Naive thymus-derived CD4-positive, alpha-beta T cell (primary cell): ENCODE measurements at regions not wholly inside any gene's neighbourhood (a gene's known extent, or its start where the extent isn't known, plus 50 kb on each side); places are given as distances from the start of the nearest gene placed in this dataset.
"Not testable (repeated sequence)": the region's sequence is repeated elsewhere in the genome, so short reads cannot be mapped to it uniquely, and the experiment has no call there.

ENCODE experiments used
- ATAC-seq: fragments of 150-1000 bp; cut with Tn5 transposase; 2 replicates; pipeline ENCODE4 v1.10.0; 2021; ENCODE audit warnings: mild to moderate bottlenecking, moderate library complexity
- CTCF ChIA-PET: fragments of 350-600 bp; sonication (Branson Sonifier 250); formaldehyde crosslinking; loops from one replicate; lab custom pipeline; 2021; ENCODE audit warnings: antibody characterized with exemption; lab: Charles Lee
- POLR2A ChIA-PET: fragments of 350-600 bp; sonication (Branson Sonifier 250); formaldehyde crosslinking; loops from one replicate; lab custom pipeline; 2021; ENCODE audit warnings: antibody characterized with exemption, inconsistent platforms; lab: Charles Lee
- DNase-seq, 9 donors: peaks; one replicate each; pipeline versions ENCODE4 v3.0.0 to v3.0.0-alpha.2; 2020 to 2022; ENCODE audit warnings: mixed read lengths in 1 of 9
- H3K27ac ChIP-seq: one replicate; pipeline ENCODE4 v1.7.0; 2013; ENCODE audit warnings: mild to moderate bottlenecking, low read depth, low read length, moderate library complexity
- H3K27me3 ChIP-seq, 2 donors: one replicate each; pipeline ENCODE4 v1.7.0; 2013; ENCODE audit warnings: low read length in 2 of 2, mild to moderate bottlenecking in 2 of 2, moderate library complexity in 2 of 2; ENCODE audit not compliant: control insufficient read depth in 2 of 2, insufficient read depth in 2 of 2
- H3K36me3 ChIP-seq, 3 experiments: 1 replicate in 2 of 3; 2 replicates in 1 of 3; pipeline ENCODE4 v1.7.0; 2013; ENCODE audit warnings: low read length in 3 of 3, mild to moderate bottlenecking in 3 of 3, moderate library complexity in 1 of 3; ENCODE audit not compliant: insufficient read depth in 3 of 3, control insufficient read depth in 2 of 3
- H3K4me1 ChIP-seq, 2 donors: one replicate each; pipeline ENCODE4 v1.7.0; 2013; ENCODE audit warnings: low read length in 2 of 2, mild to moderate bottlenecking in 2 of 2, moderate library complexity in 1 of 2; ENCODE audit not compliant: control insufficient read depth in 2 of 2, insufficient read depth in 2 of 2
- H3K4me3 ChIP-seq: 2 replicates; pipeline ENCODE4 v1.7.0; 2013; ENCODE audit warnings: mild to moderate bottlenecking, low read length
- H3K9me3 ChIP-seq, 3 experiments: 1 replicate in 2 of 3; 2 replicates in 1 of 3; pipeline ENCODE4 v1.7.0; 2013; ENCODE audit warnings: low read length in 3 of 3; ENCODE audit not compliant: control insufficient read depth in 2 of 3
- H3K27ac Mint-ChIP-seq, 9 donors: one replicate each; pipeline ENCODE4 v1.8.0; 2020 to 2022; ENCODE audit warnings: mixed read lengths in 9 of 9, mild to moderate bottlenecking in 8 of 9, moderate library complexity in 5 of 9, inconsistent platforms in 2 of 9
- H3K27me3 Mint-ChIP-seq, 5 donors: one replicate each; pipeline ENCODE4 v1.8.0; 2021 to 2022; ENCODE audit warnings: mixed read lengths in 5 of 5, mild to moderate bottlenecking in 1 of 5
- H3K36me3 Mint-ChIP-seq, 5 donors: one replicate each; pipeline ENCODE4 v1.8.0; 2020 to 2022; ENCODE audit warnings: mixed read lengths in 5 of 5, mild to moderate bottlenecking in 3 of 5, inconsistent platforms in 1 of 5
- H3K4me1 Mint-ChIP-seq, 7 donors: one replicate each; pipeline ENCODE4 v1.8.0; 2020 to 2022; ENCODE audit warnings: mixed read lengths in 7 of 7, mild to moderate bottlenecking in 3 of 7, inconsistent platforms in 1 of 7
- H3K4me3 Mint-ChIP-seq, 10 donors: one replicate each; pipeline ENCODE4 v1.8.0; 2020 to 2022; ENCODE audit warnings: mild to moderate bottlenecking in 10 of 10, mixed read lengths in 10 of 10, moderate library complexity in 6 of 10, inconsistent platforms in 2 of 10
- H3K9me3 Mint-ChIP-seq, 11 donors: one replicate each; pipeline ENCODE4 v1.8.0; 2020 to 2022; ENCODE audit warnings: mixed read lengths in 11 of 11, mild to moderate bottlenecking in 4 of 11, inconsistent platforms in 1 of 11, moderate library complexity in 1 of 11
- intact Hi-C, 2 donors: fragments of 100-400 bp; cut with micrococcal nuclease; formaldehyde crosslinking; loops; one replicate each; pipeline ENCODE4 v1.15.1; 2023

DNA sequence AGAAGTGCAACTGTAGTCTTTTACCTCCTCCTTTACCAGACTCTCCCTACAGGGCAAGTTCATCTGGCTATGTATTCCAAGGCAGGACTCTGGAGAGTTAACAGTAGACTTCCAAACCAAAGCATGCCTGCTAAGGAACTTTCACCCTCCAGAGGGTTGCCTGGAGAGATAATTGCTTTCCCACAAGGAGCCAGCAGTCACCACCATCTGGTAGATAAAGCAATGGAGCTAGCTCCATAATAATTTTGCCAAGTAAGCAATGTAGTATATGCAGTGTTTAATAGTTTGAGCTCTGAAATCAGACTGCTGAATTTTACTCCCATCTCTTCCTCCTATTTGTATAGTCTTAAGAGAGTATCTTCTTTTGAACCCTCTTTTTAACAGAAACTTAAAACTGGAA is 566.8 kb upstream of the PTGER4 start:
- ChIA-PET POLR2A (no interaction called here), CTCF (no interaction called here)
- ATAC-seq, result no peak
- no peak for DNase-seq
- no peak overlapping the region for H3K27ac ChIP-seq
- H3K36me3 ChIP-seq, result no peaks in the 10 kb centered on the region
- peaks cover 0 to 5% (median 0%) of the 10 kb centered on the region in 5 donors for H3K36me3 Mint-ChIP-seq
- peaks cover 0 to 4% (median 0%) of the 10 kb centered on the region in 11 donors for H3K9me3 Mint-ChIP-seq
- H3K9me3 ChIP-seq, result no peaks in the 10 kb centered on the region
- H3K4me1 Mint-ChIP-seq, result no peaks in the 10 kb centered on the region
- no peak overlapping the region for H3K4me3 ChIP-seq
- no peaks in the 10 kb centered on the region for H3K27me3 ChIP-seq
- peaks cover 0 to 9% (median 0%) of the 10 kb centered on the region in 5 donors for H3K27me3 Mint-ChIP-seq
- H3K4me3 Mint-ChIP-seq, result no peak overlapping the region
- no peak overlapping the region for H3K27ac Mint-ChIP-seq
- H3K4me1 ChIP-seq, result no peaks in the 10 kb centered on the region
- intact Hi-C loops, result no loop called here

DNA sequence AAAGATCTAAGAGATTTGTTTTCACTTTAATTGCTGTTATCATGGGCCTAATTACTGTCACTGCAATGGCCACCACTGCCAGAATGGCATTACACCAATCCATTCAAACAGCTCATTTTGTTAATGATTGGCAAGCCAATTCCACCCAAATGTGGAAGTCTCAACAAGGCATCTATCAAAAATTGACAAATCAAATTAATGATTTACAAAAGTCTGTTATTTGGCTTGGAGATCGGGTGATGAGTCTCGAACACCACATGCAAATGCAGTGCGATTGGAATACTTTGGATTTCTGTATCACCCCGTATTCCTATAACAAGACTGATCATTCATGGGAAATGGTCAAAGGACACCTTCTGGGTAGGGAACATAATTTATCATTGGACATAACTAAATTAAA is 568.7 kb upstream of the PTGER4 start:
- ATAC-seq, H3K4me3 Mint-ChIP-seq, H3K4me1 Mint-ChIP-seq, H3K27ac ChIP-seq, H3K4me3 ChIP-seq, H3K36me3 ChIP-seq, POLR2A ChIA-PET, intact Hi-C loops, H3K9me3 ChIP-seq, DNase-seq, H3K27me3 ChIP-seq, H3K27me3 Mint-ChIP-seq, H3K27ac Mint-ChIP-seq, H3K9me3 Mint-ChIP-seq, H3K4me1 ChIP-seq, CTCF ChIA-PET, H3K36me3 Mint-ChIP-seq: not testable (repeated sequence)

DNA sequence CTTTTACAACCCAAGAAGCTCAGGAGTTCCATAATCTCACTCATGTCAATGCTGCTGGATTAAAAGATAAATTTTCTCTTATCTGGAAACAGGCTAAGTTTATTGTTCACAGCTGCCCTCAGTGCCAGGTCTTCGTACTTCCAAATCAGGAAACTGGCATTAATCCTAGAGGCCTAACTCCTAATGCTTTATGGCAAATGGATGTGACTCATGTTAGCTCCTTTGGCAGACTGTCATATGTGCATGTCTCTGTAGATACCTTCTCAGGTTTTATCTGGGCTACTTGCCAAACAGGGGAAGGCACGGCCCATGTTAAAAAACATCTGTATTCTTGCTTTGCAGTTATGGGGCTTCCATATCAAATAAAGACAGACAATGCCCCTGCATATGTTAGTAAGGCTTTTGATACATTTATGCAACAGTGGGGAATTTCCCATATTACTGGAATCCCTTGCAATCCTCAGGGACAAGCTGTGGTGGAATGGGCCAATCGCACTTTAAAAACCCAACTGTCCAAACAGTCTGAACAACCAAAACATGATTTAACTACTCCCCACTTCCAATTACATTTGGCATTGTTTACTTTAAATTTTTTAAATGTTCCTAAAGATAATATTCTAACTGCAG is 570.8 kb upstream of the PTGER4 start:
- POLR2A ChIA-PET, H3K4me3 Mint-ChIP-seq, H3K36me3 ChIP-seq, intact Hi-C loops, H3K36me3 Mint-ChIP-seq, DNase-seq, ATAC-seq, H3K4me3 ChIP-seq, H3K27me3 ChIP-seq, H3K27ac Mint-ChIP-seq, H3K27ac ChIP-seq, H3K4me1 Mint-ChIP-seq, H3K4me1 ChIP-seq, CTCF ChIA-PET, H3K9me3 ChIP-seq: not testable (repeated sequence)
- Mint-ChIP-seq H3K9me3 (peaks cover 0 to 15% (median 10%) of the 10 kb centered on the region in 11 donors), H3K27me3 (peaks cover 0 to 12% (median 0%) of the 10 kb centered on the region in 5 donors)

DNA sequence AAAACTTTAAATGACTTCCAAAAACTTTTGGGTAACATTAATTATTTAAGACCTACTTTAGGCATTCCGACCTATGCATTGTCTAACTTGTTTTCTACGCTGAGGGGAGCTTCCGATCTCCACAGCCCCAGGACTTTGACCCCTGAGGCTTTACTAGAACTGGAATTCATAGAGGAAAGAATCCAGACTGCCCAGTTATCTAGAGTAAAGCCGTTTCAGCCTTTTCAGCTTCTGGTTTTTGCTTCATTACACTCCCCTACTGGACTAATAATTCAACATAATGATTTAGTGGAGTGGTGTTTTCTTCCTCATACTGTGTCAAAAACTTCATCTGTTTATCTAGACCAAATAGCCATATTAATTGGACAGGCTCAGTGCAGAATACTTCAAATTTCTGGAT is 571.9 kb upstream of the PTGER4 start:
- DNase-seq, POLR2A ChIA-PET, H3K4me3 Mint-ChIP-seq, intact Hi-C loops, H3K36me3 ChIP-seq, H3K27ac ChIP-seq, H3K4me1 ChIP-seq, CTCF ChIA-PET, H3K4me1 Mint-ChIP-seq, H3K27ac Mint-ChIP-seq, H3K27me3 ChIP-seq, H3K4me3 ChIP-seq, ATAC-seq, H3K36me3 Mint-ChIP-seq, H3K9me3 ChIP-seq: not testable (repeated sequence)
- H3K9me3 Mint-ChIP-seq, result peaks cover 0 to 22% (median 15%) of the 10 kb centered on the region in 11 donors
- peaks cover 0 to 11% (median 0%) of the 10 kb centered on the region in 5 donors for H3K27me3 Mint-ChIP-seq

DNA sequence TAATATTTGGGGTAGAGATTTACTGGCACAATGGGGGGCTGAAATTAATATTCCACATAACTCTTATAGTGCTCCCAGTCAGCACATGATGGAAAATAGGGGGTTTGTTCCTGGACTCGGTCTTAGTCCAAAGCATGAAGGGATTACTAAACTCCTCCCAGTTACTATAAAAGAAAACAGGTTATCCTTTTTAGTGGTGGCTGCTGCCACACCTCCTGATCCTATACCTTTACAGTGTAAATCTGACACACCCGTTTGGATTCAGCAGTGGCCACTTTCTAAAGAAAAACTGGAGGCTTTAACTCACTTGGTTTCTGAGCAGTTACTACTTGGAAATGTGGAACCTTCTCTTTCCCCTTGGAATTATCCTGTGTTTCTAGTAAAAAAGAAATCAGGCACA is 572.9 kb upstream of the PTGER4 start:
- ATAC-seq (no peak), DNase-seq (no peak)
- no peak overlapping the region for H3K4me3 ChIP-seq
- H3K9me3 ChIP-seq, result no peaks in the 10 kb centered on the region
- H3K27ac ChIP-seq, result no peak overlapping the region
- no peak overlapping the region for H3K27ac Mint-ChIP-seq
- H3K36me3 ChIP-seq, result no peaks in the 10 kb centered on the region
- intact Hi-C loops, result no loop called here
- H3K4me1 ChIP-seq, result no peaks in the 10 kb centered on the region
- no peaks in the 10 kb centered on the region for H3K4me1 Mint-ChIP-seq
- ChIA-PET POLR2A (no interaction called here), CTCF (no interaction called here)
- peaks cover 0 to 6% (median 0%) of the 10 kb centered on the region in 5 donors for H3K27me3 Mint-ChIP-seq
- H3K27me3 ChIP-seq, result no peaks in the 10 kb centered on the region
- H3K4me3 Mint-ChIP-seq, result no peak overlapping the region
- H3K9me3 Mint-ChIP-seq, result peaks cover 0 to 22% (median 13%) of the 10 kb centered on the region in 11 donors
- H3K36me3 Mint-ChIP-seq, result peaks cover 0 to 7% (median 5%) of the 10 kb centered on the region in 5 donors

DNA sequence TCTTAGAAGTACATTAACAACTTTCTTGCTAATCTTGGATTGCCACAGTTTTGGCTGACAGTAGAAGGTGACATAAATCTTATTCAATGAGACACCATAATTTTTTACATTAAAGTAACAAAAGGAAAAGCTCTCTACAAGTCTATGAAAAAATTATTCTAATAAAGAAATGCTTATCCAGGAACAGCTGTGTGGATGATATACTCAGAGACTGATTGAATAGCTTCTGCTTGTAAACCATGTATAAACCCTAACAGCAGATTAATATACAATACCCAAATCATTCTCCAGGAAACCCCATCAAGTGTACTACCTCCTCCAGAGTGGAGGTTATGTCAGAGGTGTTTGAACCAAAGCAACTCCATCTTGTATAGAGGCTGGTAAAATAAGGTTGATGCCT is 581.4 kb upstream of the PTGER4 start:
- H3K4me3 ChIP-seq, result no peak overlapping the region
- ATAC-seq (no peak), DNase-seq (no peak)
- peaks cover 0 to 6% (median 2%) of the 10 kb centered on the region in 11 donors for H3K9me3 Mint-ChIP-seq
- POLR2A ChIA-PET, result no interaction called here
- H3K4me3 Mint-ChIP-seq, result no peak overlapping the region
- no peak overlapping the region for H3K27ac Mint-ChIP-seq
- H3K9me3 ChIP-seq, result no peaks in the 10 kb centered on the region
- intact Hi-C loops, result no loop called here
- CTCF ChIA-PET, result no interaction called here
- peaks cover 0 to 10% (median 0%) of the 10 kb centered on the region in 5 donors for H3K27me3 Mint-ChIP-seq
- no peaks in the 10 kb centered on the region for H3K36me3 ChIP-seq
- H3K27ac ChIP-seq, result no peak overlapping the region
- H3K4me1 Mint-ChIP-seq, result no peaks in the 10 kb centered on the region
- H3K4me1 ChIP-seq, result no peaks in the 10 kb centered on the region
- peaks cover 0 to under 1% (median 0%) of the 10 kb centered on the region in 5 donors for H3K36me3 Mint-ChIP-seq
- H3K27me3 ChIP-seq, result no peaks in the 10 kb centered on the region

DNA sequence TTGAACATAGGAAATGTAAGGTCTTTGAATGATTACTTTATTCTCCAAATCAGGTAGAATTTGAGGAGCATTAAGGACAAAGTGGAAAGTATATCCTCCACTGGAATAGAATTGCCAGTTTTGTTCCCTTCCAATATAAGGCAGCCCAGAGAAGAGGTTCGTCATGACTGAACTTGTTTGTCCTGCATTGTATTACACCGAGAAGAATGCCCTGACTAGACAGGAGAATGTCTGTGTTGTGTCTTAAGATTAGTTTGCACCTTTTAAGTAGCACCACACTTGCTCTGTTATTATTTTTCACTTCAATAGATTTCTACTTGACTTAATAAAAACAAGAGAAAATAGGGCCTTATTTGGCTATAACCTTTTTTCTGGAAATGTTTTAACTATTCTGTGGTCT is 586.2 kb upstream of the PTGER4 start:
- no peak overlapping the region for H3K4me3 ChIP-seq
- Mint-ChIP-seq H3K36me3 (peaks cover 0 to 6% (median 1%) of the 10 kb centered on the region in 5 donors), H3K27me3 (peaks cover 0 to 10% (median 0%) of the 10 kb centered on the region in 5 donors), H3K9me3 (peaks cover 4 to 37% (median 15%) of the 10 kb centered on the region in 11 donors), H3K4me1 (no peaks in the 10 kb centered on the region), H3K4me3 (no peak overlapping the region), H3K27ac (no peak overlapping the region)
- DNase-seq (no peak), ATAC-seq (no peak)
- intact Hi-C loops, result no loop called here
- no peaks in the 10 kb centered on the region for H3K4me1 ChIP-seq
- no peaks in the 10 kb centered on the region for H3K36me3 ChIP-seq
- POLR2A ChIA-PET, result no interaction called here
- H3K27me3 ChIP-seq, result no peaks in the 10 kb centered on the region
- H3K27ac ChIP-seq, result no peak overlapping the region
- CTCF ChIA-PET, result no interaction called here
- H3K9me3 ChIP-seq, result peaks cover 0 to 4% (median 0%) of the 10 kb centered on the region in 3 experiments
